ENCODE measurements at regions not wholly inside any gene's neighbourhood (a gene's known extent, or its start where the extent isn't known, plus 50 kb on each side); places are given as distances from the start of the nearest gene placed in this dataset.

GRCh38 chr21:27157097-27157496 is 190.2 kb upstream of the ADAMTS5 start:
- no peak for TF ChIP-seq CTCF (IDR thresholded peaks at IDR 0.05)
- TF ChIP-seq, protein P1, sequence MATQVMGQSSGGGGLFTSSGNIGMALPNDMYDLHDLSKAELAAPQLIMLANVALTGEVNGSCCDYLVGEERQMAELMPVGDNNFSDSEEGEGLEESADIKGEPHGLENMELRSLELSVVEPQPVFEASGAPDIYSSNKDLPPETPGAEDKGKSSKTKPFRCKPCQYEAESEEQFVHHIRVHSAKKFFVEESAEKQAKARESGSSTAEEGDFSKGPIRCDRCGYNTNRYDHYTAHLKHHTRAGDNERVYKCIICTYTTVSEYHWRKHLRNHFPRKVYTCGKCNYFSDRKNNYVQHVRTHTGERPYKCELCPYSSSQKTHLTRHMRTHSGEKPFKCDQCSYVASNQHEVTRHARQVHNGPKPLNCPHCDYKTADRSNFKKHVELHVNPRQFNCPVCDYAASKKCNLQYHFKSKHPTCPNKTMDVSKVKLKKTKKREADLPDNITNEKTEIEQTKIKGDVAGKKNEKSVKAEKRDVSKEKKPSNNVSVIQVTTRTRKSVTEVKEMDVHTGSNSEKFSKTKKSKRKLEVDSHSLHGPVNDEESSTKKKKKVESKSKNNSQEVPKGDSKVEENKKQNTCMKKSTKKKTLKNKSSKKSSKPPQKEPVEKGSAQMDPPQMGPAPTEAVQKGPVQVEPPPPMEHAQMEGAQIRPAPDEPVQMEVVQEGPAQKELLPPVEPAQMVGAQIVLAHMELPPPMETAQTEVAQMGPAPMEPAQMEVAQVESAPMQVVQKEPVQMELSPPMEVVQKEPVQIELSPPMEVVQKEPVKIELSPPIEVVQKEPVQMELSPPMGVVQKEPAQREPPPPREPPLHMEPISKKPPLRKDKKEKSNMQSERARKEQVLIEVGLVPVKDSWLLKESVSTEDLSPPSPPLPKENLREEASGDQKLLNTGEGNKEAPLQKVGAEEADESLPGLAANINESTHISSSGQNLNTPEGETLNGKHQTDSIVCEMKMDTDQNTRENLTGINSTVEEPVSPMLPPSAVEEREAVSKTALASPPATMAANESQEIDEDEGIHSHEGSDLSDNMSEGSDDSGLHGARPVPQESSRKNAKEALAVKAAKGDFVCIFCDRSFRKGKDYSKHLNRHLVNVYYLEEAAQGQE (IDR thresholded peaks at IDR 0.05; ENCODE audit: insufficient read depth in 1 of 2, low read depth in 2 of 2, low read length in 1 of 2) = no peak
- no peak for TF ChIP-seq POLR2AphosphoS5 (IDR thresholded peaks at IDR 0.05; ENCODE audit: low read depth, low read length)
- no peak for TF ChIP-seq SIN3A (IDR thresholded peaks at IDR 0.05; ENCODE audit: borderline replicate concordance, insufficient read depth, low read depth, low read length)
- TF ChIP-seq TCF7L2 (IDR thresholded peaks at IDR 0.05; ENCODE audit: low read depth, low read length) = no peak
